HEK293 (cell line): ENCODE measurements at regions not wholly inside any gene's neighbourhood (a gene's known extent, or its start where the extent isn't known, plus 50 kb on each side); places are given as distances from the start of the nearest gene placed in this dataset.

Source experiments
- CTCF ChIP-seq: fragments of 450-650 bp; formaldehyde crosslinking; IDR thresholded peaks from 2 replicates; pipeline ENCODE4 v1.5.1; 2016; ENCODE audit warnings: missing biosample characterization, missing genetic modification characterization
- KLF7 ChIP-seq: fragments of 450-650 bp; formaldehyde crosslinking; IDR thresholded peaks from 2 replicates; pipeline ENCODE4 v1.5.1; 2016; ENCODE audit warnings: missing biosample characterization, missing genetic modification characterization, borderline replicate concordance
- REST ChIP-seq: fragments of 450-650 bp; formaldehyde crosslinking; IDR thresholded peaks from 2 replicates; pipeline ENCODE4 v1.5.1; 2016; ENCODE audit warnings: missing biosample characterization, missing genetic modification characterization
- SP2 ChIP-seq: fragments of 450-650 bp; formaldehyde crosslinking; IDR thresholded peaks from 2 replicates; pipeline ENCODE4 v1.5.1; 2016; ENCODE audit warnings: missing biosample characterization, missing genetic modification characterization
- ZFP41 ChIP-seq: fragments of 450-650 bp; formaldehyde crosslinking; IDR thresholded peaks from 2 replicates; pipeline ENCODE4 v1.5.1; 2016; ENCODE audit warnings: missing biosample characterization, missing genetic modification characterization, borderline replicate concordance
- ZIC2 ChIP-seq: fragments of 450-650 bp; formaldehyde crosslinking; IDR thresholded peaks from 2 replicates; pipeline ENCODE4 v1.5.1; 2016; ENCODE audit warnings: missing biosample characterization, missing genetic modification characterization
- ZNF10 ChIP-seq: fragments of 450-650 bp; formaldehyde crosslinking; IDR thresholded peaks from 2 replicates; pipeline ENCODE4 v1.5.1; 2017; ENCODE audit warnings: missing biosample characterization, missing genetic modification characterization
- ZNF114 ChIP-seq: fragments of 450-650 bp; formaldehyde crosslinking; IDR thresholded peaks from 2 replicates; pipeline ENCODE4 v1.5.0; 2017; ENCODE audit warnings: missing biosample characterization, missing genetic modification characterization
- ZNF580 ChIP-seq: fragments of 450-650 bp; formaldehyde crosslinking; IDR thresholded peaks from 2 replicates; pipeline ENCODE4 v1.5.1; 2016; ENCODE audit warnings: missing biosample characterization, missing genetic modification characterization

- TF ChIP-seq ZNF10: no peak
- TF ChIP-seq ZNF580 (tag by site-specific recombination): no peak
- no peak for TF ChIP-seq SP2 (tag by site-specific recombination)
- TF ChIP-seq KLF7 (tag by site-specific recombination): no peak
- TF ChIP-seq CTCF (tag by site-specific recombination): no peak
- no peak for TF ChIP-seq ZIC2 (tag by site-specific recombination)
- no peak for TF ChIP-seq REST
- no peak for TF ChIP-seq ZFP41 (tag by site-specific recombination)
- TF ChIP-seq ZNF114: no peak
Observed at GRCh38 chr18:71329114-71329513, 1040.3 kb downstream of the SOCS6 start.
